ENCODE measurements at regions not wholly inside any gene's neighbourhood (a gene's known extent, or its start where the extent isn't known, plus 50 kb on each side); places are given as distances from the start of the nearest gene placed in this dataset.

DNA sequence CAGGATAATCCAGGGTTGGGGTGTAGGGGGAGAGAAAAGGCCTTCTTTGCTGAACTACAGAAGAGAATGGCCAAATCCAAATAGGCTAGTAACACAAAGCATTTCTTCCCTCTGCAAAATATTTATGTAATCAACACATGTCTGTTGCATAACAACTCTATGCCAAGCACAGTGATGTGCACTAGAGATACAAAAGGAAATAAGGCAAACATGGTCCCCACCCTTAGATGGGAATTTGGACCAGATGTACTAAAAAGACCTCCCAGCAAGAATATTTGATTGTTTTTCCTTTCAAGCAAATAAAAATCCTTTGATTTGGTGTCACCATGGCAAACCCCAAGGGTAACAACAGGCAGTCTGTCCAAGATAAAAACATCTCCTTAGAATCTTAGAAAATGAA lies 177.6 kb upstream of the FGF13 start:
- Histone ChIP-seq H3K9me2 (ENCODE audit: insufficient read depth) (no peaks in the 10 kb centered on the region), H3K4me3 (replicated peaks in 1 of 2; ENCODE audit: low read depth in 1 of 2, low read length in 2 of 2) (no peak overlapping the region), H3K4me2 (ENCODE audit: low read length) (no peak overlapping the region), H2AFZ (ENCODE audit: low read depth, low read length, poor library complexity, severe bottlenecking) (no peak overlapping the region), H3K36me3 (ENCODE audit: control insufficient read depth in 1 of 2, insufficient read depth in 2 of 2, low read length in 2 of 2) (no peaks in the 10 kb centered on the region), H3K27ac (ENCODE audit: low read depth, low read length) (no peak overlapping the region), H3K79me2 (ENCODE audit: insufficient read depth, low read length) (no peaks in the 10 kb centered on the region), H4K20me1 (ENCODE audit: insufficient read depth) (no peaks in the 10 kb centered on the region), H3K4me1 (ENCODE audit: control insufficient read depth in 1 of 2, insufficient read depth in 2 of 2, low read length in 2 of 2) (no peaks in the 10 kb centered on the region), H3K27me3 (ENCODE audit: insufficient read depth, low read length) (no peaks in the 10 kb centered on the region), H3K9me3 (ENCODE audit: control insufficient read depth in 1 of 2, insufficient read depth in 1 of 2, low read depth in 1 of 2, low read length in 2 of 2) (no peaks in the 10 kb centered on the region), H3K9ac (ENCODE audit: low read length) (no peak overlapping the region)
- intact Hi-C loops (cut with micrococcal nuclease), result no loop called here
- CTCF ChIA-PET, result no interaction called here
- ATAC-seq (no peak), DNase-seq (ENCODE audit: low read depth, low spot score) (no peak)
- RAD21 ChIA-PET (ENCODE audit: low non-redundant PET in 1 of 2, low total read pairs in 2 of 2, uncharacterized antibody in 2 of 2, unreplicated experiment in 2 of 2), result no interaction called here
- no peak for TF ChIP-seq TCF7L2 (IDR thresholded peaks at IDR 0.05; ENCODE audit: borderline replicate concordance, extremely low read depth, insufficient read depth, insufficient read length)
- no peak for TF ChIP-seq EZH2phosphoT487 (IDR thresholded peaks at IDR 0.05; ENCODE audit: borderline replicate concordance)
- TF ChIP-seq MAX (IDR thresholded peaks at IDR 0.05), result no peak
- TF ChIP-seq, protein P1, sequence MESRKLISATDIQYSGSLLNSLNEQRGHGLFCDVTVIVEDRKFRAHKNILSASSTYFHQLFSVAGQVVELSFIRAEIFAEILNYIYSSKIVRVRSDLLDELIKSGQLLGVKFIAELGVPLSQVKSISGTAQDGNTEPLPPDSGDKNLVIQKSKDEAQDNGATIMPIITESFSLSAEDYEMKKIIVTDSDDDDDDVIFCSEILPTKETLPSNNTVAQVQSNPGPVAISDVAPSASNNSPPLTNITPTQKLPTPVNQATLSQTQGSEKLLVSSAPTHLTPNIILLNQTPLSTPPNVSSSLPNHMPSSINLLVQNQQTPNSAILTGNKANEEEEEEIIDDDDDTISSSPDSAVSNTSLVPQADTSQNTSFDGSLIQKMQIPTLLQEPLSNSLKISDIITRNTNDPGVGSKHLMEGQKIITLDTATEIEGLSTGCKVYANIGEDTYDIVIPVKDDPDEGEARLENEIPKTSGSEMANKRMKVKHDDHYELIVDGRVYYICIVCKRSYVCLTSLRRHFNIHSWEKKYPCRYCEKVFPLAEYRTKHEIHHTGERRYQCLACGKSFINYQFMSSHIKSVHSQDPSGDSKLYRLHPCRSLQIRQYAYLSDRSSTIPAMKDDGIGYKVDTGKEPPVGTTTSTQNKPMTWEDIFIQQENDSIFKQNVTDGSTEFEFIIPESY (IDR thresholded peaks at IDR 0.05; ENCODE audit: extremely low read depth, insufficient replicate concordance, low read length), result no peak
- no peak for TF ChIP-seq ATF3 (IDR thresholded peaks at IDR 0.05)
- TF ChIP-seq ELF1 (IDR thresholded peaks at IDR 0.05; ENCODE audit: borderline replicate concordance, low read depth), result no peak
- BruUV-seq (replicated peaks), result no TSS peak
- POLR2A ChIA-PET, result no interaction called here

DNA sequence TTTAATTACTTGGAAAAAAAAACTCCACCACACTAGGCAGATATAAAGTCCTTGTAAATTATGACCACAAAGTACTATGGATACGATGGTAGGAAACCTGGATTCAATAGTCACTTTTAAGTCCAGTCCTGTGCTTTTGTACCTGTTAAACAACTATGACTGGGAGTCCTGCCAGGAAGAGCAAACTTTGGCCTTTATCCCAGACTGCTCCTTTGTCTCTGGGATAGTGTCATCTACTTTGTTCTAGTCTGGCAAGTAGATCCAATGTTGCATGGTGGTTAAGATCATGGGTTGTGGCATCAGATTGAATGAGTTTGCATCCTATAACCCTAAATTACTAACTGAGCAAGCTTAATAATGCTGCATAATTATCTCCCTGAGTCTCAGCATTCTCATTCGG lies 175.3 kb upstream of the FGF13 start:
- Histone ChIP-seq H2AFZ (ENCODE audit: low read depth, low read length, poor library complexity, severe bottlenecking) (no peak overlapping the region), H3K9me2 (ENCODE audit: insufficient read depth) (no peaks in the 10 kb centered on the region), H3K4me2 (ENCODE audit: low read length) (no peak overlapping the region), H3K27me3 (ENCODE audit: insufficient read depth, low read length) (no peaks in the 10 kb centered on the region), H3K79me2 (ENCODE audit: insufficient read depth, low read length) (no peaks in the 10 kb centered on the region), H3K9me3 (ENCODE audit: control insufficient read depth in 1 of 2, insufficient read depth in 1 of 2, low read depth in 1 of 2, low read length in 2 of 2) (no peaks in the 10 kb centered on the region), H3K9ac (ENCODE audit: low read length) (no peak overlapping the region), H3K4me1 (ENCODE audit: control insufficient read depth in 1 of 2, insufficient read depth in 2 of 2, low read length in 2 of 2) (no peaks in the 10 kb centered on the region), H3K4me3 (replicated peaks in 1 of 2; ENCODE audit: low read depth in 1 of 2, low read length in 2 of 2) (no peak overlapping the region), H4K20me1 (ENCODE audit: insufficient read depth) (no peaks in the 10 kb centered on the region), H3K27ac (ENCODE audit: low read depth, low read length) (no peak overlapping the region), H3K36me3 (ENCODE audit: control insufficient read depth in 1 of 2, insufficient read depth in 2 of 2, low read length in 2 of 2) (no peaks in the 10 kb centered on the region)
- BruUV-seq (replicated peaks), result no TSS peak
- no peak for ATAC-seq
- DNase-seq (ENCODE audit: low read depth, low spot score), result no peak
- ChIA-PET POLR2A (no interaction called here), RAD21 (ENCODE audit: low non-redundant PET in 1 of 2, low total read pairs in 2 of 2, uncharacterized antibody in 2 of 2, unreplicated experiment in 2 of 2) (no interaction called here), CTCF (no interaction called here)
- intact Hi-C loops (cut with micrococcal nuclease), result no loop called here
- TF ChIP-seq FOSL1 (IDR thresholded peaks at IDR 0.05; ENCODE audit: low read depth), result no peak

Data from HCT116 (cell line).